Heart right ventricle (tissue), 16 donors: ENCODE measurements at regions not wholly inside any gene's neighbourhood (a gene's known extent, or its start where the extent isn't known, plus 50 kb on each side); places are given as distances from the start of the nearest gene placed in this dataset.

Experiments used
- ATAC-seq, 8 donors: fragments of 200-7000 bp; cut with Tn5 transposase; one replicate each; pipeline ENCODE4 v1.9.1; 2020; ENCODE audit warnings: mild to moderate bottlenecking in 8 of 8, moderate library complexity in 8 of 8, moderate number of reproducible peaks in 1 of 8
- DNase-seq, 2 donors: peaks; one replicate each; pipeline ENCODE4 v3.0.0-alpha.2; 2020
- H3K27ac ChIP-seq, 10 donors: fragments of 200-600 bp; sonication (generic) in 2 of 10; one replicate each; pipeline versions ENCODE4 v1.5.0 to v1.8.0; 2020 to 2022; ENCODE audit warnings: mild to moderate bottlenecking in 3 of 10
- H3K27me3 ChIP-seq, 7 donors: fragments of 200-600 bp; one replicate each; pipeline ENCODE4 v1.8.0; 2021 to 2022; ENCODE audit warnings: mild to moderate bottlenecking in 2 of 7
- H3K36me3 ChIP-seq, 9 donors: fragments of 200-600 bp; sonication (generic) in 1 of 9; one replicate each; pipeline versions ENCODE4 v1.5.0 to v1.8.0; 2020 to 2022; ENCODE audit warnings: mild to moderate bottlenecking in 2 of 9
- H3K4me1 ChIP-seq, 9 donors: fragments of 200-600 bp; sonication (generic) in 1 of 9; one replicate each; pipeline versions ENCODE4 v1.5.0 to v1.8.0; 2020 to 2022; ENCODE audit warnings: mild to moderate bottlenecking in 4 of 9
- H3K4me3 ChIP-seq, 10 donors: fragments of 200-600 bp; sonication (generic) in 2 of 10; one replicate each; pipeline versions ENCODE4 v1.5.0 to v1.8.0; 2020 to 2022; ENCODE audit warnings: mild to moderate bottlenecking in 7 of 10, moderate library complexity in 2 of 10
- H3K9me3 ChIP-seq, 11 donors: fragments of 200-600 bp in 10 of 11; sonication (generic) in 2 of 11; one replicate each; pipeline versions ENCODE4 v1.5.0 to v1.8.0; 2013 to 2022; ENCODE audit warnings: mild to moderate bottlenecking in 2 of 11, control low read depth in 1 of 11, moderate library complexity in 1 of 11
- WGBS, 2 donors: extraction: QIAGEN DNeasy Blood & Tissue Kit; methylation state at CpG; one replicate each; pipeline ENCODE4 v1.1.7; 2013; ENCODE audit warnings: inconsistent platforms in 1 of 2; 5-methylcytosine and 5-hydroxymethylcytosine counted together
- intact Hi-C, 10 donors: fragments of 100-400 bp; cut with DNase I; formaldehyde crosslinking; loops; one replicate each; pipeline versions ENCODE4 v1.11.1 to v1.14.2; 2022
- TF ChIP-seq, protein P1 (sequence below), 9 donors: fragments of 200-600 bp; sonication (generic) in 2 of 9; IDR thresholded peaks; one replicate each; pipeline versions ENCODE4 v1.5.0 to v1.8.0; 2021 to 2022; ENCODE audit warnings: antibody characterized with exemption in 9 of 9, mild to moderate bottlenecking in 5 of 9, moderate library complexity in 1 of 9
- donor health status: Arrhythmogenic right ventricular cardiomyopathy.
- donor health status: ischemic (EF 13 %, LVEDD 7.1; RV severe dilation, severe dysfunction).
- donor health status: healthy with polysubstance abuse.
- donor health status: DM: no; HTN: yes; CAD: no.
- donor health status: DM: no; HTN: no; CAD: no.
- donor health status: ischemic (EF 25% LVEDD 6.9; RV normal size, moderate dysfunction).
- donor health status: ischemic (EF 25% LVEDD 5.7; RV mildly dilated, moderate dysfunction).
- donor health status: healthy.
- donor health status: DM: yes; HTN: yes; CAD: no.
- donor health status: Ischemic cardiomyopathy.
- donor health status: ischemic (EF 35%, LVEDD 5.7; RV mildly dilated, moderate dysfunction).
- donor health status: nonischemic (EF 11% LVEDD 7.7; RV severe dilation, severe dysfunction).
- donor health status: DM: yes; HTN: yes; CAD: no.
- donor health status: PGD.
- donor health status: ischemic (EF 29% LVEDD 5.4; RV normal size, mild dysfunction).
- donor health status: nonischemic (EF 23%, LVEDD 6.1; RV moderate dilation, normal function).

- intact Hi-C loops: no loop called here
- DNase-seq (no peak), ATAC-seq (no peak)
- 82 to 86% methylated on average over 6 of the region's 6 CpGs for WGBS, 2 donors
- Histone ChIP-seq H3K36me3 (no peaks in the 10 kb centered on the region), H3K4me3 (no peak overlapping the region), H3K9me3 (peaks cover 0 to 26% (median 24%) of the 10 kb centered on the region in 11 donors), H3K4me1 (no peaks in the 10 kb centered on the region), H3K27ac (no peak overlapping the region), H3K27me3 (no peaks in the 10 kb centered on the region)
- TF ChIP-seq, protein P1, sequence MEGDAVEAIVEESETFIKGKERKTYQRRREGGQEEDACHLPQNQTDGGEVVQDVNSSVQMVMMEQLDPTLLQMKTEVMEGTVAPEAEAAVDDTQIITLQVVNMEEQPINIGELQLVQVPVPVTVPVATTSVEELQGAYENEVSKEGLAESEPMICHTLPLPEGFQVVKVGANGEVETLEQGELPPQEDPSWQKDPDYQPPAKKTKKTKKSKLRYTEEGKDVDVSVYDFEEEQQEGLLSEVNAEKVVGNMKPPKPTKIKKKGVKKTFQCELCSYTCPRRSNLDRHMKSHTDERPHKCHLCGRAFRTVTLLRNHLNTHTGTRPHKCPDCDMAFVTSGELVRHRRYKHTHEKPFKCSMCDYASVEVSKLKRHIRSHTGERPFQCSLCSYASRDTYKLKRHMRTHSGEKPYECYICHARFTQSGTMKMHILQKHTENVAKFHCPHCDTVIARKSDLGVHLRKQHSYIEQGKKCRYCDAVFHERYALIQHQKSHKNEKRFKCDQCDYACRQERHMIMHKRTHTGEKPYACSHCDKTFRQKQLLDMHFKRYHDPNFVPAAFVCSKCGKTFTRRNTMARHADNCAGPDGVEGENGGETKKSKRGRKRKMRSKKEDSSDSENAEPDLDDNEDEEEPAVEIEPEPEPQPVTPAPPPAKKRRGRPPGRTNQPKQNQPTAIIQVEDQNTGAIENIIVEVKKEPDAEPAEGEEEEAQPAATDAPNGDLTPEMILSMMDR (IDR thresholded peaks at IDR 0.05): no peak
These were observed 162.5 kb downstream of the ALDH8A1 start for GRCh38 chr6:134787261-134787877.

- Histone ChIP-seq H3K27ac (no peak overlapping the region), H3K4me3 (no peak overlapping the region), H3K36me3 (no peaks in the 10 kb centered on the region), H3K27me3 (no peaks in the 10 kb centered on the region), H3K9me3 (peaks cover 0 to 10% (median under 1%) of the 10 kb centered on the region in 11 donors), H3K4me1 (no peaks in the 10 kb centered on the region)
- no peak for DNase-seq
- ATAC-seq: no peak
- intact Hi-C loops: loop anchor here in 1 of 10 donors (2.0 kb wide), 1 partner anchor 36 kb away; no protein-coding TSS in a partner anchor
- TF ChIP-seq, protein P1 (IDR thresholded peaks at IDR 0.05): no peak
- WGBS, 2 donors: 90 to 91% methylated on average over 2 of the region's 2 CpGs
These were observed 165.6 kb downstream of the ALDH8A1 start for GRCh38 chr6:134784336-134784735.

DNA sequence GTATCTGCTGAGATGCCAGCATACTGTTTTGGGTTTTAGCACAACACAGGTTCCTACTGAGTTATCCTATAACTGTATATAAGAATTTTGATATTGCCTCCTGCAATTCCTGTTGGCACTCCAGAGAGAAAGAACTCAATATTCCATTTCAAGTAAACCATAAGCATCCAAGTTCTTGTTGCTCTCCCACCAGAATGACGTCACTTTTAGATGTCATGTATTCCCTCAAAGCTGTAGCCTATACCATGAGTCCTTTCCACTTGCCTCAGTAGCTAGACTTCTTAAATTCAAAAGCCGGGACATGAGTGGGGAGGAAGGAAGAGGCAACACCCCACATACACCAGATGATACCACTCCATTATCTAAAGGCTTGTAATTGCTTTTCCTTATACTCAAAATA lies 171.5 kb downstream of the ALDH8A1 start:
- Histone ChIP-seq H3K4me3 (no peak overlapping the region), H3K27me3 (no peaks in the 10 kb centered on the region), H3K9me3 (peaks cover 0 to 39% (median 7%) of the 10 kb centered on the region in 11 donors), H3K36me3 (no peaks in the 10 kb centered on the region), H3K27ac (no peak overlapping the region), H3K4me1 (no peaks in the 10 kb centered on the region)
- ATAC-seq (no peak), DNase-seq (no peak)
- TF ChIP-seq, protein P1 (IDR thresholded peaks at IDR 0.05): no peak
- 83 to 95% methylated on average over 2 of the region's 2 CpGs for WGBS, 2 donors
- intact Hi-C loops: no loop called here

DNA sequence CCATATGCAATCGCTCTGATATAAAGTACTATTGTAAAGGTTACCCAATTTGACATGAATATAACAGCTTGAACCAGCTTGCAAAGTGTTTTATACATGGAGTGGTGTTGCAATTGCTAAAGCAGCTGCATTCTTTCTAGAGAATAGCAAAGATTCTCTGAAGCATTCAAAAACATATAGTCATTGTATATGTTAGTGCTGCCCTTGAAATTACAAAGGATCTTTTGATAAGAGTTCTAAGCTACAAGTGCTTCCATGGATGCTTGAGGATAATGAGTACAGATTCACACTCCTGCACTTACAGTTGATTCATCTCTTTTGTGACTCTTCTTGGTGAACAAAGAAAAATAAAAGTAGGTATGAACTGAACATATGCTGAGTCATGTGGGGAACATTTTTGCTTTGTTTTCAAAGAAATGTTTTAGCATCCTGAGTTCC lies 175.7 kb downstream of the ALDH8A1 start:
- no peak for ATAC-seq
- TF ChIP-seq, protein P1 (IDR thresholded peaks at IDR 0.05): no peak
- Histone ChIP-seq H3K4me3 (no peak overlapping the region), H3K27ac (no peak overlapping the region), H3K27me3 (no peaks in the 10 kb centered on the region), H3K36me3 (no peaks in the 10 kb centered on the region), H3K9me3 (peaks cover 0 to 32% (median 3%) of the 10 kb centered on the region in 11 donors), H3K4me1 (no peaks in the 10 kb centered on the region)
- 73 to 81% methylated on average over 1 of the region's 1 CpG for WGBS, 2 donors
- DNase-seq: no peak
- intact Hi-C loops: no loop called here
